ENCODE measurements at regions not wholly inside any gene's neighbourhood (a gene's known extent, or its start where the extent isn't known, plus 50 kb on each side); places are given as distances from the start of the nearest gene placed in this dataset.

DNA sequence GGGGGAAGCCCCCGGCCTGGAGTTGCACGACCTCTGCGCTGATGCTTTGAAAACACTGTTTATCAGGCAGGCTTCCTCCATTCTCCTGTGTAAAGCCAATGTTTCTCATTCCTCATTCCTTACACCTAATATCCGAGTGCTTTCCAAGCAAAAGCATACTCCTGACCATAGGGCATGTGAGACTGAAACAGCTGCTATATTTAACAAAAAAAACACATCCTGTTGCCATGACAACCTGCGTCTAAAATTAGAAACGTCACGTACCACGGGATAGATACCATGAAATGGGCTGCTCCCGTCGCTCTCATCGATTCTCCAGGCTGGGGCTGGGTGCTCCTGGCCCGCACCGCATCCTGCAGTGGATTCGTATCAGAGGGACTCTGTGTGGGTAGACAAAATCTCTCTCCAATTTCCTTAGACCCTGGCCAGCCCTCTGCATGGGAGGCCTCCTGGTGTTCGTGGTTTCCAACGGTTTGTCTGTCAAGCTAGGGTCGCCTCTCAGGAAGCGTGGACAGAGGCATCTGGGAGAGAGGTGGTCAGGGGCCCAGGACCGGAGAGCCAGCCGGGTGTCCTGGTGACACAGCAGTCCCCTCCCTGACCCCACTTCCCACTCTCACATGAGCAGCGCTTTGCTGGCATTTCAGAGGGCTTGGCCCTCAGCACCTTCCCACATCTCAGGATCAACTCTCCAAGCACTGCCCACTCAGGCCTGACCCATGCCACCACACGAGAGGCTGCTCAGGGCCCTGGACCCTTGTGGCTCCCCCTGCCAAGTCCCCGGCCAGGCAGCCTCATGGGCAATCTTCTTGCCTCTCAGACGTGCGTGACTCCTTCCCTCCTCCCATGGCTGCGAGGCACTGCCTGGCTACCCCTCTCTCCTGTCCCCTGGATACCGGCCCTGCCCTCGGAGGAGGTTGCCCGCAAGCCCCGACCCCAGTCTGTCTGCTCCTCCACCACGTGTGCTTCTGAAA is 268.1 kb downstream of the NDUFA10 start:
- no peak for DNase-seq

DNA sequence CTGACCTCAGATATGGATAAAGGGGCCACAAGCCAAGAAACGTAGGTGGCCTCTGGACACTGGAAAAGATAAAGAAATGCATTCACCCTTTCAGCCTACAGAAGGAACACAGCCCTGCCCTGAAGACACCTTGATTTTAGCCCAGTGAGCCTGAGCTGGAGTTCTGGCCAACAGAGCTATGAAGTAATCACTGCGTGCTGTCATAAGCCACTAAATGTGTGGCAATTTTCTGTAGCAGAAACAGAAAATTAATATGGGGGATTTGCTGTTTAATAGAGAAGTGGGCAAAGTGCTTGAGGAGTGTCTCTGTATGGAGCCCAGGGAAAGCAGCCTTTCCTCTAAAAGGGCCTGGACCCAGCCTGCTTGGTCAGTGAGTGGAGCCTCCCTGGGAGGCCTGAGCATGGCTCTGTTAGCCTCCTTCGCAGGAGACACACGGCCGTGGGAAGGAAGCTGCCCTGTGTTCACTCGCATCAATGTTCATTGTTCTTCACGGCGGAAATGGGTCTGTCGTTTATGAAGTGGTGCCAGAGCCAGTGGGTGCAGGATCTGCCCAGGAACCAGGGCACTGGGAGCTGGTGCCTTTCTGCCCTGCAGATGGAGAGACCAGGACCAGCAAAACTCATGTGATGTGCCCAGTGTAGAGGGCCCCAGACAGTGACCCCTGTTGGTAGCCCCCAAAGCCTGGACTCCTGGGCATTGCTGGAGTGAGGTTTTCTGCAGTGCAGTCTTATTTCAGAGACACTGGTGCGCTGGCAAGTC is 268.9 kb downstream of the NDUFA10 start:
- no peak for DNase-seq

- no peak for DNase-seq
Observed at GRCh38 chr2:239753401-239753837, 271.7 kb downstream of the NDUFA10 start.

GRCh38 chr2:239752951-239753350 is 272.2 kb downstream of the NDUFA10 start:
- DNase-seq: no peak

DNA sequence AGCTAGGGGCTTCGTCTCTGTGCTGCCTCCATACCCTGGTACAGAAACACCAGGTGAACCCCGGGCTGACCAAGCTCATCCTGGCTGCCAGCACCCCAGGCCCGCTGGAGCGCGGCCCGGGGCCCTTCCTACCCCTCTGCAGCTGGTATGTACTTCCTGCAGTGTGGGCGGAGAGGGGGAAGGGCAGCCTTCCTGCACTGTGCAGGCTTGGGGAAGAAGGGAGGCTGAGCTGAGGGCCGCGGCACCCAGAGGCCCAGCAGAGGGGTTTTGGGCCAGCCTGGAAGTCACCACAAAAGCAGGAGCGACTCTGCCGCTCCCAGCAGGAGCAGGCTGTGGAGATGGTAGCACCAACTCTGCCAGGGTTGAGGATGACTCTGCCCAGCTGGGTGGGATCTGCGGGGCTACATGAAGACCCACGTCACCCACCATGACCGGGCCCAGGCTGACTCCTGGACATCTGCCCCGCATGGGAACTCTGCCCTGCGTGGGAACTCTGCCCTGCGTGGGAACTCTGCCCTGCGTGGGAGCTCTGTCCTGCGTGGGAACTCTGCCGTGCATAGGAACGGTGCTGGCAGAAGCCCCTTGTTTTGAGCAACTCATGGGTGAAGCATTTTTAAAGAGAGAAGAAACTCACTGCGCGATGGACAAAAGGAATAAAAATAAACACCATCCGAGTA is 273.3 kb downstream of the NDUFA10 start:
- DNase-seq: no peak

- DNase-seq: no peak
Observed at GRCh38 chr2:239750929-239751678, 274.0 kb downstream of the NDUFA10 start.

DNA sequence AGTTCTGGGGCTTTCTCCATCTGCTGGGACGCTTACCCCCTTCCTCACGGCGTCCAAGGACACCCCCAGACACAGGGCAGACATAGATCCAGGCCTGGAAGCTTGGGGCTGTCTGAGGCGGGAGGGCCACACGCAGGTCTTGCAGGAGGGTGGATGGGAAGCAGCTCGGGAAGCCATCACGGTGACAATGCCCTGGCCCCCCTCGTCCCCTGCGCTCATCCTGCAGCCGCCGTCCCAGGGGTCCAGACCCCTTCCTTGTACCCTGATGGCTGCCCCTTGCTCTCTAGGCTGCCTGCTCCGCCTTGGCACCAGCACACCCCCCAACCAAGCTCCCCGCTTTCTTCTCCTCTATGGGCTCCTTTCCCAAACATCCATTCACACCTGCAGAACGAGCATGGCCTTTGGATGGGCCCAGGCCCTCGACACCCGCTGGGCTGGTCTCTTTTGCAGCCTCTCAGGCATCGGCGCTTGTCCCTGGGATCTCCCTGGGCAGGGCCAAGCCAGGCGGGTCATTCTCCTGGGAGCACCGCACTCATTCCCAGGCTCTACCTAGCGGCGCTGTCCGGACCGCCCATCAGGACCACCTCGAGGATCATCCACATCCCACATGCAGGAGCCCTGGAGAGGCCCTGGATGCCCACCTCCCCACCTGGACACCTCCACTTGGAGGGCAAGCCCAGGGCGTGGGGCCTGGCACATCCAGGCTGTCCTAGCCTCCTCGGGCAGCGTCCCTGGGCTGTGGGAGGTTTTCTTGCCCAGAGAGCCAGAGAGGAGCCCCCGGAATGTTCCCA is 274.9 kb downstream of the NDUFA10 start:
- DNase-seq: no peak

GRCh38 chr2:239749272-239749873 is 275.8 kb downstream of the NDUFA10 start:
- DNase-seq: no peak

- no peak for DNase-seq
Observed at GRCh38 chr2:239748811-239749210, 276.3 kb downstream of the NDUFA10 start.

- DNase-seq: no peak
Observed at GRCh38 chr2:239747771-239748170, 277.4 kb downstream of the NDUFA10 start.

DNA sequence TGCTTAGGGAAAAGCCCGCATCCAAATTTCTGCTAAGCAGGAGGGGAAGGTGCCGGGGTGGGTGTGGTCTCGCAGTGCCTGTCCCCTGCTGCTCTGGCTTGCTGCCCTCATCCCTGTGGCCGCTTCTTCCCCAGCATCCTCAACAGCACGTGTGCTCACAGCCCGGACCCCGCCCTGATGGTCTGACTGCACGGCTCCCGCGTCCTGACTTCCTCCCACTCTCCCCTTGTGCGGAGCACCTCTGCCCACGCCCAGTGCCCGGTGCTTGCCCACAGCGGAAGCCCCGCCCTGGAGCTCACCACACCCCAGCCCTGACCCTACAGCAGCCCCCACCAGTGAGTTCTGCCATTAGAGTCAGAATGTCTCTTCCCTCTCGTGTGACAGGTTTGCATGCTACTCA is 277.9 kb downstream of the NDUFA10 start:
- no peak for DNase-seq

GRCh38 chr2:239746559-239747246 is 278.4 kb downstream of the NDUFA10 start:
- DNase-seq: no peak

GRCh38 chr2:239745386-239746227 is 279.5 kb downstream of the NDUFA10 start:
- DNase-seq: no peak

GRCh38 chr2:239744706-239745340 is 280.3 kb downstream of the NDUFA10 start:
- DNase-seq: no peak

GRCh38 chr2:239743206-239743605 is 281.9 kb downstream of the NDUFA10 start:
- no peak for DNase-seq

GRCh38 chr2:239742377-239742776 is 282.8 kb downstream of the NDUFA10 start:
- DNase-seq: no peak

DNA sequence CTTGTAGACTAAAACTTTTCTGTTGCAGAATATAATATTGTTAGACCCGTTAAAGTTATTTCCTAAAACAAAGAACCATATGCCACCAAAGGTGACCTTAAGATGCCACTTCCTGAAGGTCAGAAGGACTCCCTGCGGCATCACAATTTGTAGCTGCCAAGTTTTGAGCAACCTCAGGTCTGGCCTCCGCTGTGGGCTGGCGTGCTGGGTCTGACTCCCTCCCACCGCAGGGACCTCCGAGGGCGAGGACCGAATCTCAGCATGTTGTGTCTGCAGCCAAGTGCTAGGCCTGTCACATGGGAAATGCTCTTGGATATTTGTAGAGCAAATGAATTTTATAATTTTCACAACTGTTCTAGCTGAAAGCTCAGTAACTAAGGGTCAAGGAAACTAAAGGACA is 285.9 kb downstream of the NDUFA10 start:
- DNase-seq: no peak

- no peak for DNase-seq
Observed at GRCh38 chr2:239738159-239738558, 287.0 kb downstream of the NDUFA10 start.

DNA sequence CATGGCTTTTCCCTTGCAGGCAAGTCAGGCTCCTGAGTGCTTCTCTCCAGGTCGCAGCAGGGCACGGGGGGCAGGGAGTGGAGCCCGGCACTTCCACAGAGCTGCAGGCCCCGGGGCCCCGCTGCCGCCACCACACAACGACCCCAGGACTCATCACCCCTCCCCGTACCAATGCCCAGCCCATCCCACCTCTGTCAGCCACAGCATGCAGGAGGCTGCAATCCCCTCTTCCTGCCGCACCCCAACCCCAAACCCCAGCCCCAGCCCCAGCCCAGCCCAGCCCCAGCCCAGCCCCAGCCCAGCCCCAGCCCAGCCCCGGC is 288.0 kb downstream of the NDUFA10 start:
- no peak for DNase-seq
